H1 (cell line): ENCODE measurements at regions not wholly inside any gene's neighbourhood (a gene's known extent, or its start where the extent isn't known, plus 50 kb on each side); places are given as distances from the start of the nearest gene placed in this dataset.

ENCODE experiments used
- BRCA1 ChIP-seq: IDR thresholded peaks from 2 replicates; pipeline ENCODE4 v1.6.1; 2012; ENCODE audit warnings: low read depth, low read length, improper control_type of control experiment
- CHD1 ChIP-seq: IDR thresholded peaks from 2 replicates; pipeline ENCODE4 v1.6.1; 2012; ENCODE audit warnings: low read depth, low read length, improper control_type of control experiment
- EGR1 ChIP-seq: IDR thresholded peaks from 2 replicates; pipeline ENCODE4 v1.6.1; 2011; ENCODE audit warnings: low read depth, low read length, borderline replicate concordance
- EP300 ChIP-seq, 2 experiments: IDR thresholded peaks; 1 replicate in 1 of 2; 2 replicates in 1 of 2; pipeline ENCODE4 v1.6.1; 2011 to 2012; ENCODE audit warnings: low read depth in 2 of 2, low read length in 2 of 2, mild to moderate bottlenecking in 2 of 2, borderline replicate concordance in 1 of 2, inconsistent platforms in 1 of 2, moderate library complexity in 1 of 2
- POLR2AphosphoS5 ChIP-seq: IDR thresholded peaks from 2 replicates; pipeline ENCODE4 v1.6.1; 2011; ENCODE audit warnings: low read depth, low read length
- RNF2 ChIP-seq: fragments of 200-900, 300-1000 bp; sonication (generic); IDR thresholded peaks from 2 replicates; pipeline ENCODE4 v1.7.1; 2016; ENCODE audit warnings: borderline replicate concordance, low read depth, mild to moderate bottlenecking, antibody characterized with exemption, low read length; ENCODE audit not compliant: poor library complexity, severe bottlenecking; ENCODE audit errors: missing control alignments
- RXRA ChIP-seq: IDR thresholded peaks from 2 replicates; pipeline ENCODE4 v1.6.1; 2011; ENCODE audit warnings: low read depth, mild to moderate bottlenecking, low read length, moderate library complexity; ENCODE audit not compliant: insufficient read depth
- SIX5 ChIP-seq: IDR thresholded peaks from 2 replicates; pipeline ENCODE4 v1.6.1; 2011; ENCODE audit warnings: mild to moderate bottlenecking, low read depth, low read length
- TBP ChIP-seq: IDR thresholded peaks from 2 replicates; pipeline ENCODE4 v1.6.1; 2011; ENCODE audit warnings: low read depth, low read length, improper control_type of control experiment
- TCF12 ChIP-seq: IDR thresholded peaks from 2 replicates; pipeline ENCODE4 v1.6.1; 2011; ENCODE audit warnings: low read depth, mild to moderate bottlenecking, low read length
- TF ChIP-seq, protein P1 (sequence below): fragments of 300-600 bp; sonication (generic); IDR thresholded peaks from 2 replicates; pipeline ENCODE4 v1.7.1; 2012; ENCODE audit warnings: low read length, moderate library complexity, mild to moderate bottlenecking, inconsistent platforms; ENCODE audit not compliant: insufficient replicate concordance
- TF ChIP-seq, protein P2 (sequence below): IDR thresholded peaks from 2 replicates; pipeline ENCODE4 v1.6.1; 2011; ENCODE audit warnings: low read depth, mild to moderate bottlenecking, low read length; ENCODE audit not compliant: insufficient read depth

DNA sequence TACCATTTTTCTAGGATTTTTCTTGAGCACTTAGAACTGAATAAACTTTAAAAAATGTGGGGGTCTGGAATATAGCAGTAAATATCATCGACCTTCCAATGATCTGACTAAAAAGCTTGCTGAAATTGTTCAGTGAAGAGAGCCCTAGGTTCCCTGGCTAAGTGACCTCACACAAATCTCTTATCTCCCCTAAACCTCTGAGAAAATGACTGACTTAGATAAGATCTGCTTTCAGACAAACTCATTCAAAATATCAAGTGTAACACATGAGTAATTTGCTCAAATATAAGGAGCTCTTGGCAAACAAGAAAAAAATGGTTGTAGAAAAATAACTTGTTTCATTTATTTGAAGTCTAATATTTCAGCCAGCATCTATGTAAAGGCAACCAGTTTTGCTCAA is 441.7 kb upstream of the SLIT2 start (continued):
- TF ChIP-seq, protein P1, sequence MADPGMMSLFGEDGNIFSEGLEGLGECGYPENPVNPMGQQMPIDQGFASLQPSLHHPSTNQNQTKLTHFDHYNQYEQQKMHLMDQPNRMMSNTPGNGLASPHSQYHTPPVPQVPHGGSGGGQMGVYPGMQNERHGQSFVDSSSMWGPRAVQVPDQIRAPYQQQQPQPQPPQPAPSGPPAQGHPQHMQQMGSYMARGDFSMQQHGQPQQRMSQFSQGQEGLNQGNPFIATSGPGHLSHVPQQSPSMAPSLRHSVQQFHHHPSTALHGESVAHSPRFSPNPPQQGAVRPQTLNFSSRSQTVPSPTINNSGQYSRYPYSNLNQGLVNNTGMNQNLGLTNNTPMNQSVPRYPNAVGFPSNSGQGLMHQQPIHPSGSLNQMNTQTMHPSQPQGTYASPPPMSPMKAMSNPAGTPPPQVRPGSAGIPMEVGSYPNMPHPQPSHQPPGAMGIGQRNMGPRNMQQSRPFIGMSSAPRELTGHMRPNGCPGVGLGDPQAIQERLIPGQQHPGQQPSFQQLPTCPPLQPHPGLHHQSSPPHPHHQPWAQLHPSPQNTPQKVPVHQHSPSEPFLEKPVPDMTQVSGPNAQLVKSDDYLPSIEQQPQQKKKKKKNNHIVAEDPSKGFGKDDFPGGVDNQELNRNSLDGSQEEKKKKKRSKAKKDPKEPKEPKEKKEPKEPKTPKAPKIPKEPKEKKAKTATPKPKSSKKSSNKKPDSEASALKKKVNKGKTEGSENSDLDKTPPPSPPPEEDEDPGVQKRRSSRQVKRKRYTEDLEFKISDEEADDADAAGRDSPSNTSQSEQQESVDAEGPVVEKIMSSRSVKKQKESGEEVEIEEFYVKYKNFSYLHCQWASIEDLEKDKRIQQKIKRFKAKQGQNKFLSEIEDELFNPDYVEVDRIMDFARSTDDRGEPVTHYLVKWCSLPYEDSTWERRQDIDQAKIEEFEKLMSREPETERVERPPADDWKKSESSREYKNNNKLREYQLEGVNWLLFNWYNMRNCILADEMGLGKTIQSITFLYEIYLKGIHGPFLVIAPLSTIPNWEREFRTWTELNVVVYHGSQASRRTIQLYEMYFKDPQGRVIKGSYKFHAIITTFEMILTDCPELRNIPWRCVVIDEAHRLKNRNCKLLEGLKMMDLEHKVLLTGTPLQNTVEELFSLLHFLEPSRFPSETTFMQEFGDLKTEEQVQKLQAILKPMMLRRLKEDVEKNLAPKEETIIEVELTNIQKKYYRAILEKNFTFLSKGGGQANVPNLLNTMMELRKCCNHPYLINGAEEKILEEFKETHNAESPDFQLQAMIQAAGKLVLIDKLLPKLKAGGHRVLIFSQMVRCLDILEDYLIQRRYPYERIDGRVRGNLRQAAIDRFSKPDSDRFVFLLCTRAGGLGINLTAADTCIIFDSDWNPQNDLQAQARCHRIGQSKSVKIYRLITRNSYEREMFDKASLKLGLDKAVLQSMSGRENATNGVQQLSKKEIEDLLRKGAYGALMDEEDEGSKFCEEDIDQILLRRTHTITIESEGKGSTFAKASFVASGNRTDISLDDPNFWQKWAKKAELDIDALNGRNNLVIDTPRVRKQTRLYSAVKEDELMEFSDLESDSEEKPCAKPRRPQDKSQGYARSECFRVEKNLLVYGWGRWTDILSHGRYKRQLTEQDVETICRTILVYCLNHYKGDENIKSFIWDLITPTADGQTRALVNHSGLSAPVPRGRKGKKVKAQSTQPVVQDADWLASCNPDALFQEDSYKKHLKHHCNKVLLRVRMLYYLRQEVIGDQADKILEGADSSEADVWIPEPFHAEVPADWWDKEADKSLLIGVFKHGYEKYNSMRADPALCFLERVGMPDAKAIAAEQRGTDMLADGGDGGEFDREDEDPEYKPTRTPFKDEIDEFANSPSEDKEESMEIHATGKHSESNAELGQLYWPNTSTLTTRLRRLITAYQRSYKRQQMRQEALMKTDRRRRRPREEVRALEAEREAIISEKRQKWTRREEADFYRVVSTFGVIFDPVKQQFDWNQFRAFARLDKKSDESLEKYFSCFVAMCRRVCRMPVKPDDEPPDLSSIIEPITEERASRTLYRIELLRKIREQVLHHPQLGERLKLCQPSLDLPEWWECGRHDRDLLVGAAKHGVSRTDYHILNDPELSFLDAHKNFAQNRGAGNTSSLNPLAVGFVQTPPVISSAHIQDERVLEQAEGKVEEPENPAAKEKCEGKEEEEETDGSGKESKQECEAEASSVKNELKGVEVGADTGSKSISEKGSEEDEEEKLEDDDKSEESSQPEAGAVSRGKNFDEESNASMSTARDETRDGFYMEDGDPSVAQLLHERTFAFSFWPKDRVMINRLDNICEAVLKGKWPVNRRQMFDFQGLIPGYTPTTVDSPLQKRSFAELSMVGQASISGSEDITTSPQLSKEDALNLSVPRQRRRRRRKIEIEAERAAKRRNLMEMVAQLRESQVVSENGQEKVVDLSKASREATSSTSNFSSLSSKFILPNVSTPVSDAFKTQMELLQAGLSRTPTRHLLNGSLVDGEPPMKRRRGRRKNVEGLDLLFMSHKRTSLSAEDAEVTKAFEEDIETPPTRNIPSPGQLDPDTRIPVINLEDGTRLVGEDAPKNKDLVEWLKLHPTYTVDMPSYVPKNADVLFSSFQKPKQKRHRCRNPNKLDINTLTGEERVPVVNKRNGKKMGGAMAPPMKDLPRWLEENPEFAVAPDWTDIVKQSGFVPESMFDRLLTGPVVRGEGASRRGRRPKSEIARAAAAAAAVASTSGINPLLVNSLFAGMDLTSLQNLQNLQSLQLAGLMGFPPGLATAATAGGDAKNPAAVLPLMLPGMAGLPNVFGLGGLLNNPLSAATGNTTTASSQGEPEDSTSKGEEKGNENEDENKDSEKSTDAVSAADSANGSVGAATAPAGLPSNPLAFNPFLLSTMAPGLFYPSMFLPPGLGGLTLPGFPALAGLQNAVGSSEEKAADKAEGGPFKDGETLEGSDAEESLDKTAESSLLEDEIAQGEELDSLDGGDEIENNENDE: no peak
- TF ChIP-seq RXRA: no peak
- no peak for TF ChIP-seq EGR1
- no peak for TF ChIP-seq CHD1
- no peak for TF ChIP-seq EP300 (IDR thresholded peaks at IDR 0.05; ENCODE audit: borderline replicate concordance in 1 of 2, low read depth in 2 of 2, low read length in 2 of 2)
- TF ChIP-seq TCF12: no peak
- no peak for TF ChIP-seq BRCA1
- TF ChIP-seq, protein P2, sequence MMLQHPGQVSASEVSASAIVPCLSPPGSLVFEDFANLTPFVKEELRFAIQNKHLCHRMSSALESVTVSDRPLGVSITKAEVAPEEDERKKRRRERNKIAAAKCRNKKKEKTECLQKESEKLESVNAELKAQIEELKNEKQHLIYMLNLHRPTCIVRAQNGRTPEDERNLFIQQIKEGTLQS: no peak
- no peak for TF ChIP-seq SIX5
- no peak for TF ChIP-seq RNF2
- no peak for TF ChIP-seq TBP
- no peak for TF ChIP-seq POLR2AphosphoS5
